ENCODE measurements at regions not wholly inside any gene's neighbourhood (a gene's known extent, or its start where the extent isn't known, plus 50 kb on each side); places are given as distances from the start of the nearest gene placed in this dataset.
"Not testable (repeated sequence)": the region's sequence is repeated elsewhere in the genome, so short reads cannot be mapped to it uniquely, and the experiment has no call there.

DNA sequence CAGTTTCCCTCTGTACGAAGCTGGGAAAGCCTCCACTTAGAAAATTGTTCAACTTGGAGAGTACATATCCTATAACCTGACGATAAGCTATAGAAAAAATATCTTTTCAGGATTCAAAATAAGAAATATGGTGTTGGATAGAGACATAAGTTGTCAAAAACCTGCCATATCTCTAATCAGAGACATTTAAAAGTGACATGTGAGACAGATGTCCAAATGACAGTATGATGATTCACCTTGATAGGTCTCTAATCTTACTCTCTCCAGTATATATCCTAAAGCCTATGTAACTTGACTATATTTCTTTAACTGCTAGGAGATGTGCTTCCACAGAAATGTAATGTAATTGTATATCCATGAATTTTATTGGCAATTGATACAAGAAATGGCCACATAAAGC lies 932.4 kb upstream of the MAN1A1 start:
- Histone ChIP-seq H3K27ac (no peak overlapping the region), H3K4me3 (no peak overlapping the region)

- H3K27ac ChIP-seq, result no peak overlapping the region
- no peak overlapping the region for H3K4me3 ChIP-seq
Observed at GRCh38 chr6:120279466-120280167, 930.1 kb upstream of the MAN1A1 start.

DNA sequence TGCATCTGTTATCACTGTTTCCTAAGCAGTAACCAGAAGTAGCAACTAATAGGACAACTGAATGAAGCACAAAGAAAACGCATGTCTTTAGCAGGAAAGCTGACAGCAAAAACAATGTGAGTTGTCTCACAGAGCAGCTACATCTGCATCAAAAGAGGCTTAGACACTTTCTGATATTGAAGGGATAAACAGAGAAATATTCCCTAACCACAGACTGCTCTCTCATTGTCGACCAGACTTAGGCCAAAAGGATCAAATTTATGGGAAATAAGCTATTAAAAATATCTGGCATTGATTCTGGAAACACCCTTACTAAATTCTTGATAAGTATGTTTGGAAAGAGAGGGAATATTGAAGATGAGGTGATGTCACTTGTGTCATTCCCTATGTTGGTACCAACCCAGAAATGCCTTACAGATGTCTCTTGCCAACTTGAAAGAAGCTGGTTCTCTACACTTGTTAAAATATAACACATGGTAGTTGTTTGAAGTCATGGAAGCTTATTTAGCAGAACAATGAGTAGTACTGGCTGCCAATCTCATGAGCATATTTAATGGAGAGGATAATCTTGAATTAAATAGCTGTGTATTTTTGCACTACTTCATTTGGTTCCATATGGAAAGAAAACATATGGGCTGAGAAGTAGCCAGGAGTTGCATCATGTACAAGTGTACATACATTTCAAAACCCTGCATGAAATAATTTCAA lies 929.3 kb upstream of the MAN1A1 start:
- H3K4me3 ChIP-seq, result no peak overlapping the region
- H3K27ac ChIP-seq, result no peak overlapping the region

DNA sequence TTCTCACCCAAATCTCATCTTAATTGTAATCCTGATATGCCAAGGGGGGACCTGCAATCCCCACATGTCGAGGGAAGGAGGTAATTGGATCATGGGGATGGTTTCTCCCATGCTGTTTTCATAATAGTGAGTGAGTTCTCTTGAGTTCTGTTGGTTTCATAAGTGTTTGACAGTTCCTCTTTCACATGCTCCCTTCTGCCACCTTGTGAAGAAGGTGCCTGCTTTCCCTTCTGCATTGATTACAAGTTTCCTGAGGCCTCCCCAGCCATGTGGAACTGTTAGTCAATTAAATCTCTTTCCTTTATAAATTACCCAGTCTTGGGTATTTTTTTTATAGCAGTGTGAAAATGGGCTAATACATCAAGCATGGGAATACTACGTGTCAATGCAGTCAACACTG lies 925.0 kb upstream of the MAN1A1 start:
- Histone ChIP-seq H3K4me3 (no peak overlapping the region), H3K27ac (no peak overlapping the region)

- no peak overlapping the region for H3K27ac ChIP-seq
- no peak overlapping the region for H3K4me3 ChIP-seq
Observed at GRCh38 chr6:120273411-120273810, 923.9 kb upstream of the MAN1A1 start.

GRCh38 chr6:120272038-120272437 lies 922.5 kb upstream of the MAN1A1 start:
- no peak overlapping the region for H3K4me3 ChIP-seq

GRCh38 chr6:120268256-120268655 lies 918.7 kb upstream of the MAN1A1 start:
- not testable (repeated sequence) for H3K4me3 ChIP-seq, H3K27ac ChIP-seq

More at GRCh38 chr6:120272038-120272437, 922.5 kb upstream of the MAN1A1 start:
- H3K27ac ChIP-seq, result no peak overlapping the region

GRCh38 chr6:120262354-120262753 lies 912.8 kb upstream of the MAN1A1 start:
- Histone ChIP-seq H3K4me3 (no peak overlapping the region), H3K27ac (no peak overlapping the region)

GRCh38 chr6:120260636-120261035 lies 911.1 kb upstream of the MAN1A1 start:
- H3K4me3 ChIP-seq, result no peak overlapping the region

DNA sequence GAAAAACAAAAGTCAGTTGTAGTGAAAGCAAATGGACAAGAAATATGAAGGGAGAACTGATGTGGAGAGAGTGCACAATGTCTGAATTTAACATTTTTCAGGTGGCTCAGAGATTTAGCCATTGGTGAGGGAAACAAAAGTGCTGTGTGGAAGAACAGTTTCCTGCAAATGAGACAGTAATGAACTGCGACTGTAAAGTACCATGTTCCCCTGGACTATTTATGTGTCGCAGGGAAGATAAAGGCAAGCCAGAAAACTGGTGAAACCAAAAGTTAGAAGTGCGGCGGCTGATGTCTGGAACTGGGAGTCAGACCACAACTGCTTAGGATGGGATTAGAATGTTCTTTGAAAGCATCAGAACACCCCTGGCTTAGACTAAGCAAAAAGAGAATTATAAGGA lies 905.1 kb upstream of the MAN1A1 start:
- H3K27ac ChIP-seq, result no peak overlapping the region
- no peak overlapping the region for H3K4me3 ChIP-seq

More at GRCh38 chr6:120260636-120261035, 911.1 kb upstream of the MAN1A1 start:
- H3K27ac ChIP-seq, result no peak overlapping the region

DNA sequence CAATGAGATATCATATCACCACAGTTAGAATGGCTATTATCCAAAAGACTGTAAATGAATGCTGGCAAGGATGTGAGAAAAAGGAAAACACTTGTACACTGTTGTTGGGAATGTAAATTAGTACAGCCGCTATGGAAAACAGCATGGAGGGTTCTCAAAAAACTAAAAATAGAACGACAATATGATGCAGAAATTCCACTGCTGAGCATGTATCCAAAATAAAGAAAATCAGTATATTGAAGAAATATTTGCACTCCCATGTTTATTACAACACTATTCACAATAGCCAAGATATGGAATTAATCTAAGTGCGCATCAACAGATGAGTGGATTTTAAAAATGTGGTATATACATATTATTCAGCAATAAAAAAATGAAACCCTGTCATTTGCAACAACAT lies 898.9 kb upstream of the MAN1A1 start:
- no peak overlapping the region for H3K27ac ChIP-seq
- no peak overlapping the region for H3K4me3 ChIP-seq

GRCh38 chr6:120237221-120237620 lies 887.7 kb upstream of the MAN1A1 start:
- Histone ChIP-seq H3K4me3 (no peak overlapping the region), H3K27ac (no peak overlapping the region)

DNA sequence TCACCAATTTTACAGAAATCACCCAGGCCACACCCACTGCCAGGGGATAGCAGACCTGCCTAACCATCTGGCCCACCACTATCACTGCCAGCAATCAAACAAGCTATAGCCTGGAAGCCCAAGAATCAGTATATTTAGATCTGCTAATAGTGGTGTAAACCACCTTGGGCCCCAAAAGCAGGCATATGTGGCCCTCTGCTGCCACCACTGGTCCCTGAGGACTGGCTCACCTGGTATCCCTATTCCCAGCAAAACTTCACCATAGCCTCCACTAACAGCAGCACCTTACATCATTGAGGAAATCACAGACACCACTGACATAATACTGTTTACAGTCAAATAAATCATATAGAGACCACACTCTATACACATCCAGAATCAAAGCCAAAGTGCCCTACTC lies 880.4 kb upstream of the MAN1A1 start:
- no peak overlapping the region for H3K4me3 ChIP-seq
- H3K27ac ChIP-seq, result no peak overlapping the region

DNA sequence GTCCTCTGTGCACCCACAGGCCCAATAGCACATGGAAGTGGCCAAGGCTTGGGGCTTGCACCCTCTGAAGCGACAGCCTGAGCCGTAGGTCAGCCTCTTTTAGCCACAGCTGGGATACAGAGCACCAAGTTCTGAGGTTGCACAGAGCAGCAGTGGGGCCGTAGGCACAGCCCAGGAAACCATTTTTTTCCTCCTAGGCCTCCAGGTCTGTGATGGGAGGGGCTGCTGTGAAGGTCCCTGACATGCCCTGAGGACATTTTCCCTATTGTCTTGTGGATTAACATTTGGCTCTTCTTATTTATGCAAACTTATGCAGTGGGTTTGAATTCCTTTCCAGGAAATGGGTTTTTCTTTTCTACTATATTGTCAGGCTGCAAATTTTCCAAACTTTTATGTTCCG lies 878.7 kb upstream of the MAN1A1 start:
- Histone ChIP-seq H3K4me3 (no peak overlapping the region), H3K27ac (no peak overlapping the region)

DNA sequence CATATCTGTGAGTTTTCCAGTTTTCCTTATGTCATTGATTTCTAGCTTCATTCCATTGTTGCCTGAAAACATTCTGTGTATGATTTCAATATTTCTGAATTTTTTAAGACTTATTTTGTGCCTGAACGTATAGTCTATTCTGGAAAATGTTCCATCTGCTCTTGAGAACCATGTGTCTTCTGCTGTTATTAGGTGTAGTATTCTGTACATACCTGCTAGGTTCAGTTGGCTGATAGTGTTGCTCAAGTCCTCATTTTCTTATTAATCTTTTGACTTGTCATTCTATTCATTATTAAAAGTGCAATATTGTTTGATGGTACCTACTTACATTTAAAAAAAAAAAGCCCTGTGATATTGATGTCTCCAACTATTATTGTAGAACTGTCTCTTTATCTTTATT lies 869.8 kb upstream of the MAN1A1 start:
- no peak overlapping the region for H3K4me3 ChIP-seq

DNA sequence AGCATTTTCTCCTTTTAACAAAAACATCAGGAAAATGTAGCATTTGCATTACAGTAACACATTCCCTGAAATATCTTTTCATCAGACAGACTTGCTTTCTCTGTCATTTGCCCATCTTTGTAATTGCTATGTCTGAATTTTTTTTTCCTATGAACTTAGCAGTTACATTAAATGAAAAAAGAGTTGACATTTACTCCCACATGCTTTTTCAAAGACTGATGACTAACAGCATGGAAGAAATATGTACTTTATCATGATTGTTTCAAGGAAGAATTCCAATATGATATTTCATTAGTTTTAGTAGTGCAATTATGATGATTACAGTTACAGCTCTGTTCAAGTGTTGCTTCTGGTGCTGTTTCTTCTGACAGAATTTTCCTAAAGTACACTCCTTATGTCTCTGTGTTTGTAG lies 864.5 kb upstream of the MAN1A1 start:
- no peak overlapping the region for H3K27ac ChIP-seq
- H3K4me3 ChIP-seq, result no peak overlapping the region

More for the DNA sequence above, 869.8 kb upstream of the MAN1A1 start:
- no peak overlapping the region for H3K27ac ChIP-seq

GRCh38 chr6:120211955-120212792 lies 862.6 kb upstream of the MAN1A1 start:
- Histone ChIP-seq H3K27ac (no peak overlapping the region), H3K4me3 (no peak overlapping the region)

- H3K27ac ChIP-seq, result no peak overlapping the region
- no peak overlapping the region for H3K4me3 ChIP-seq
Observed at GRCh38 chr6:120202878-120203277, 853.3 kb upstream of the MAN1A1 start.

DNA sequence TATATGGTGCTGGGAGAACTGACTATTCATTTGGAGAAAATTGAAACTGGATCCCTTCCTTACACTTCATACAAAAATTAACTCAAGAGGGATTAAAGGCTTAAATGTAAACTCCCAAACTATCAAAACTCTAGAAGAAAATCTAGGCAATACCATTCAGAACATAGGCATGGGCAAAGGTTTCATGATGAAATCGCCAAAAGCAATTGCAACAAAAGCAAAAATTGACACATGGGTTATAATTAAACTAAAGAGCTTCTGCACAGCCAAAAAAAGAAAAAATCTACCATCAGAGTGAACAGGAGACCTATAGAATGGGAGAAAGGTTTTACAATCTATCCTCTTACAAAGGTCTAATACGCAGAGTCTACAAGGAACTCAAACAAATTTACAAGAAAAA lies 851.3 kb upstream of the MAN1A1 start:
- Histone ChIP-seq H3K27ac (no peak overlapping the region), H3K4me3 (no peak overlapping the region)

DNA sequence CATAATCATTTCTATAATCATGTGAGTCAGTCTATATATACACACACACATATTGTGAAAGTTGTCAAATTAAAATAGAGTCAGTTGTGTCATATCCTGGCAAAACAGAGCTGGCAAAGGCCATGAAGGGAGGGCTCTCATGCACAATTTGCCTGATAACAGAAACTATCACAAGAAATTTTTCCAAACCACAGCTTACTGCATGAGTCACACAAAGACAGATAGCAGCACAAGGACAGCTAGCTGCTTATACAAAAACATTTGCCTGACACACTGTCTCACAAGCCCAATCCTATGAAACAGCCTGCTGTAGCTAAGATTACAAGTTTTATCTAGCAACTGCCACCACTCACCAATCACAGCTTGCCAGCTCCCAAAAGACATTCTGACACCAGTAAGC lies 848.5 kb upstream of the MAN1A1 start:
- Histone ChIP-seq H3K4me3 (no peak overlapping the region), H3K27ac (no peak overlapping the region)

DNA sequence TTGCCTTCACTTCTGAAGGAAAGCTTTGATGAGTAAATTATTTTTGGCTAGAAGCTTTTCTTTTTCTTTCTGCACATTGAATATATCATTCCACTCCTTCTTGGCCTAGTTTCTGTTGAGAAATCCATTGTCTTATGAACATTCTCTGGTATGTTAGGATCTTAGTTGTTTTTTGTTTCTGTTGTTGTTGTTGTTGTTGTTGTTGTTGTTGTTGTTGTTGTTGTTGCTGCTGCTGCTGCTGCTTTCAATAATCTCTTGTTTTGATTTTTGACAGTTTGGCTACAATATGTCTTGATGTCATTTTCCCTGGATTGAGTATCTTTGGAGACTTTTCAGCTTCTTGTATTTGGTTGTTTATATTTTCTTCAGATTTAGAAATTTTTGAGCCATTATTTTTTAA lies 836.5 kb upstream of the MAN1A1 start:
- no peak overlapping the region for H3K27ac ChIP-seq
- no peak overlapping the region for H3K4me3 ChIP-seq
